ENCODE measurements at regions not wholly inside any gene's neighbourhood (a gene's known extent, or its start where the extent isn't known, plus 50 kb on each side); places are given as distances from the start of the nearest gene placed in this dataset.

GRCh38 chr15:67955252-67955651 lies 98.9 kb upstream of the PIAS1 start:
- no peak for DNase-seq (ENCODE audit: low read depth)
- TF ChIP-seq CTCF (IDR thresholded peaks at IDR 0.05; ENCODE audit: control insufficient read depth, insufficient read depth, low read depth, low read length, missing control alignments) = no peak

DNA sequence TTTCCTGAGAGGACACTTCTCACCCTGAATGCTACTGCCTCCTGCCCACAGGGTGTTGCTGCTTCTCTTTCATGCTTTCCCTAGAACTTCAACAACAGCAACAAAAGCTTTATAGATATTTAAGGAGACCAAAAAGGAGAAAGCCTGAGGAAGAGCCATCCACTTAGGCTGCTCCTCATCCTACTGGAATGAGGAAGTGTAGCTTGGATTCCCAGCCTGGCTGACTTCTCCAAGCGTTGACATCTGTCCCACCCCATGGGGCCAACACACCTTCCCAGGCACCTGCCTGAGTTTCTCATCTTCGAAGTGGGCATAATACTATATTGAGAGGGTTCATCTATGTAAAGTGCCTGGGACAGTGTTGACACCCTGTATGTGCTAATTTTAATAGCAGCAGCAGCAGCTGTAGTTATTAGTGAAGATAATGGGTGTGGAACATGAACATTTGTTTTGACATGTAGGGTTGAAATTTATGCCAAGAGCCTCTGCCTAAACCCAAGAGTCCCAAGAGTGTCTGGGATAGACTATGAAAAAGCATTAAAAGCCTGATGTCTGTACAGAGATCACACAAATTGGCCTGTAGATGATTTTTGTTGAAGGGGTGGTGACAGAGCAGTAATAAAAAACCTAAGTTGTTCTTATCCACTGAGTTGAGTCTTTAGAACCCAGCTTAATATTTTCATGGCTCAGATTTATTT lies 96.5 kb upstream of the PIAS1 start:
- no peak for DNase-seq (ENCODE audit: low read depth)
- no peak overlapping the region for H3K4me3 ChIP-seq (ENCODE audit: control insufficient read depth, low read depth, low read length)
- no peak for TF ChIP-seq CTCF (IDR thresholded peaks at IDR 0.05; ENCODE audit: control insufficient read depth, insufficient read depth, low read depth, low read length, missing control alignments)

More at GRCh38 chr15:67955252-67955651, 98.9 kb upstream of the PIAS1 start:
- H3K4me3 ChIP-seq (ENCODE audit: control insufficient read depth, low read depth, low read length) = no peak overlapping the region

GRCh38 chr15:67967871-67968431 lies 86.2 kb upstream of the PIAS1 start:
- no peak for TF ChIP-seq CTCF (IDR thresholded peaks at IDR 0.05; ENCODE audit: control insufficient read depth, insufficient read depth, low read depth, low read length, missing control alignments)
- no peak for DNase-seq (ENCODE audit: low read depth)
- peak overlapping the region; percentile 31 for H3K4me3 ChIP-seq (ENCODE audit: control insufficient read depth, low read depth, low read length)

- DNase-seq (ENCODE audit: low read depth) = no peak
- no peak overlapping the region for H3K4me3 ChIP-seq (ENCODE audit: control insufficient read depth, low read depth, low read length)
- TF ChIP-seq CTCF (IDR thresholded peaks at IDR 0.05; ENCODE audit: control insufficient read depth, insufficient read depth, low read depth, low read length, missing control alignments) = no peak
Measured at GRCh38 chr15:67968564-67968963, 85.6 kb upstream of the PIAS1 start.

- no peak overlapping the region for H3K4me3 ChIP-seq (ENCODE audit: control insufficient read depth, low read depth, low read length)
- TF ChIP-seq CTCF (IDR thresholded peaks at IDR 0.05; ENCODE audit: control insufficient read depth, insufficient read depth, low read depth, low read length, missing control alignments) = no peak
- DNase-seq (ENCODE audit: low read depth) = no peak
Measured at GRCh38 chr15:67968966-67969365, 85.1 kb upstream of the PIAS1 start.

DNA sequence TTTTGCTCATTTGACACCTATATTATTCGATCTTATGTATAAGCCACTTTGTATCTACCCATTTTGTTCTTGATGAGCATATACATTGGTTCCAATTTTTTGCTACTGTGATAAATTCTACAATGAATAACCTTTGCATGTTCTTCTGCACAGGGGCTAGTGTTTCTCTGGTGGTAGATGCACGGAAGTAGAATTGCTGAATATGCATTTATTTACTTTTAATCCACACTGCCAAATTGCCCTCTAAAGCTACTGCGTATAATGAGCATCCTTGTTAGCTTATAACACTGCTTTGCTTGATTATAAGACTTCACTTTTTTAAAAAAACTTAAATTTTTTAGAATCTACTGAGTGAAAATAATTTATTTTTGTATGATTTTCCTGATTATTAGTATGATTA lies 84.2 kb upstream of the PIAS1 start:
- no peak for TF ChIP-seq CTCF (IDR thresholded peaks at IDR 0.05; ENCODE audit: control insufficient read depth, insufficient read depth, low read depth, low read length, missing control alignments)
- DNase-seq (ENCODE audit: low read depth) = no peak
- H3K4me3 ChIP-seq (ENCODE audit: control insufficient read depth, low read depth, low read length) = no peak overlapping the region

Measured in AG09309 (cell line).